RKO (cell line): ENCODE measurements at regions not wholly inside any gene's neighbourhood (a gene's known extent, or its start where the extent isn't known, plus 50 kb on each side); places are given as distances from the start of the nearest gene placed in this dataset.
"Not testable (repeated sequence)": the region's sequence is repeated elsewhere in the genome, so short reads cannot be mapped to it uniquely, and the experiment has no call there.

Experiments used
- DNase-seq: peaks from one replicate; pipeline ENCODE4 v3.0.0-alpha.2; 2016; ENCODE audit warnings: low spot score

DNA sequence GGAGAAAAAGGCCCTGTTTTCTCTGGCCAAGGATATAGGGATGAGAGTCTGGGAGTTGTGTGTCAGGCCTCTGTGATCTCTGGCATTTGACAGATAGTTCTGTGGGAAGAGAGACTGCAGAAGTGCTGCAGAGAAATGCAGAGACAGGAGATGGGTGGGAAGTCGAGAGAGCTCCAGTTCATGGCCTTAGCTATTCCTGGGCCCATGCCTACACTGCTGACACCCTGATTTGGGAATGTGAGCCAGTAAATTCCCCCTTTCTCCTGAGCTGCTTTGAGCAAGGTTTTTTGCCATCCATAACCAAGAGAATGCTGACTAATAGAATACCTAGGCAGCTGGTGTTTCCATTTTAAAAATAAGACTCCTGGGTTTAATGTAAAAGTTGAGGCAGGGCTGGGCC, 59.3 kb downstream of the EBLN2 start:
- DNase-seq, result no peak

DNA sequence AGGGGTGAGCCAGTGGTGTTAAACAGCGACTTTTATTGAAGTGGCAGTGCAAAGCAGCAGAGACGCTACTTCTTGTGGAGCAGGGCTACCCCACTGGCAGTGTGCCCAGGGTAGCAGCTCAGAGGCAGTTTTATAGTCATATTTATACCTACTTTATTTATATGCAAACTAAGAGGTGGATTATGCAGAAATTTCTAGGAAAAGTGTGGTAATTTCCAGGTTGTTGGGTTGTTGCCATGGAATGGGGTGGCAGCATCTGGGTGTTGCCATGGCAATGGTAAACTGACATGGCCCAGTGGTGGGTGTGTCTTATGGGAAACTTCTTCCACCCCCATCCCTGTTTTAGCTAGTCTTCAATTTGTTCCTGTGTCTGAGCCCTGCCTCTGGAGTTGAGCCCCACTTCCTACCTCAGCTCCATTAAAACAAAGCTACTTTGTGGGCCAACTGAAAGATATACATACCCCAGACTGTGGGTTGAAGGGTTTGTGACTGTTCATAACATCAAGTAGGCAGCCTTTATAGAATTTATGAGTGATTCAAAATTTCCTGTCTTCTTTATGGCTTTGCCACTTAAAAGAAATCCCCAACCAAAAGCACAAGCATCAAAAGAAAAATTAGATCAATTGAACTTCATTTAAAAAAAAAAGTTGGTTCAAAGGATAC, 60.3 kb downstream of the EBLN2 start:
- DNase-seq, result no peak

DNA sequence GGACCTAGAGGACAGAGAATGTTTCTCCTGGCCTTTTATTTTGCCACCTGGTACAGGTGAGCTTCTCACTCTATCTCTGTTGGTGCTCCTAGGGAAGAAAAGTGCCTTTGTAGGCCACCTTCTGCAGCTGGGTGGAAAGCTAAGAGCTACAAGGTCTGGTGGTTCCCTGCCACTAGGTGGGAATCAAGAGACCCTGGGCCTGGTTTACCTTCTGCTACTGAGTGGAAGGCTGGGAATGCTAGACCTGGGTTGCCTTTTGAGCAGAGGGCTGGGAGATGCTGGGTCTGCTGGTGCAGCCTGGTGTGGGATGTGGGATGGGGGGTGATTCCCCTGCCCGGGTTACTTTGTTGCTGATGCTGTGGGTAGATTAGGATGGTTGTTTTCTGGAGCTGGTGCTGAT, 72.6 kb downstream of the EBLN2 start:
- DNase-seq, result no peak

DNA sequence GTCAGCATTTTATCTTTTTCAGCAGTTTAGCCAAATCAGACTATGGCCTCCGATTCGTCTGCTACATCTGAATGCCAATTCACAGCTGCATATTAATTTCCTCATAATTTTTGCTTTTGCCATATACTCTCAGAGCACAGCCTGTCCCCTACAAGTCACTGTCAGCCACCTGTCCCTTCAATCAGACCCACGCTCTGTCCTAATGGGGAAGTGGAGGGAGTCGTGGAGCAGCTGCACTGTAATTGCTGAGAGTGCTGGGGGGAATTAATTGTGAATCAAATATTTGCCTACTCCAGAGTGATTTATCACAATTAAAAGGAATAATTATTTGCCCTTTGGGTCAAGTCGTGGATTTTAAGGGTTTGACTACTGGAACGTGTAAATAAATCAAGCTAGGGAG, 75.5 kb downstream of the EBLN2 start:
- DNase-seq, result no peak

DNA sequence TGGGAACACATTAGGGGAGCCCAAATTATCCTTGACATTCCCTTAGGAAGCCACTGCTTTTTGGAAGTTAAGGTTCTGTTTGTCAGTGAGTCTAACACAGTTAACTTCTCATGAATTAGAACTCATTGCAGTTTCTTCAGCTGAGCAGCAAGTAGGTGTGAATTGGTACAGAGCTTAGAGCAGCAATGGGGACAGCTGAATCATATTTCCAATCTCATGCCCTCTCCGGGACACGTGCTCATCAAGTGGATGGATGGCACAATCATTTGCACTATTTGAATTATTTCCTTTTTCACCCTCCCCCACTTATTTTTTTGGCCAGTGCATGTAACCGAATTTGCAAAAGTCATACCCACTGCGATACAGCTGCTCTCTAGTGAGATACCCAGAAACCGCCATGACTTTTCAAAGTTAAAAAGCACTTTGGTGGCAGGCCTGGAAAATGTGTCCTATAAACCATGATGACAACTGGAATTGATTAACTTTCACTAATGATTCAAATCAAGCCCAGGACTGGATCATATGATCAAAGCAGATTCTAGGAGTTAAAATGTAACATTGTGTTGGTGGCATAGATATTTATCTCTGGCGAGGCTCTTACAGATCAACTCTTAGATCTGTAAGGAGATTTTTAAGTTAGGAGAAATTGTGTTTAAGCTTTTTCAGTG, 76.4 kb downstream of the EBLN2 start:
- no peak for DNase-seq

DNA sequence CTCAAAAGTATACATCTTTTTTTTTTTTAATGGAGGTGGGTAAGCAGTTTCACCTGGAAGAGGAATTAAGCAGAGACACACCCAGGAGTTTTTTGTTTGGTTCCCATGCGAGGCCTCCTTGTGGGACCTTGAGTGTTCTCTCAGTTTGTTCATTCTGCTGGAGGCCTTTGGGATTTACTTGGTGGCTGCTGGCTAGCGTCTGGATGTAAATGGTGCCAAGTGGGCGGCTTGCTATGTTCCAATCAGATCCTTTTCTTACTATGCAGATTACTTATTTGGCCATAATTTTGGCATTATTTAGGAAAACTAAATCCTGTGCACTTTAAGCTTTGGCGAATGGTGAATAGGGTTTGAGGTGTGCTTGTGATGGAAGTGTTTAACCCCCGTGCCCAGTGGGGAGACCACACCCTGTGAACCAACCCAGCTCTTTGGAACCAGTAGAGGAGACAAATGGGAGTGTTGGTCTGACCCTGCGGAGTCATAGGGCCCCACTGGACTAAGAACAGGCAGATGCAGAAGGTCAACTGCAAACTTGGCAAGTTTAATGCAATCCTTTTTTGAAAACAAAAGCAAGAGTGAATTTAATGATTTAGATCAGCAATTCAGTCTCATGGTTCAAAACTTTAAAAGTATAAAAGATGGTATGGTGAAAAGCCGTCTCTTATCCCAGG, 79.4 kb downstream of the EBLN2 start:
- no peak for DNase-seq

DNA sequence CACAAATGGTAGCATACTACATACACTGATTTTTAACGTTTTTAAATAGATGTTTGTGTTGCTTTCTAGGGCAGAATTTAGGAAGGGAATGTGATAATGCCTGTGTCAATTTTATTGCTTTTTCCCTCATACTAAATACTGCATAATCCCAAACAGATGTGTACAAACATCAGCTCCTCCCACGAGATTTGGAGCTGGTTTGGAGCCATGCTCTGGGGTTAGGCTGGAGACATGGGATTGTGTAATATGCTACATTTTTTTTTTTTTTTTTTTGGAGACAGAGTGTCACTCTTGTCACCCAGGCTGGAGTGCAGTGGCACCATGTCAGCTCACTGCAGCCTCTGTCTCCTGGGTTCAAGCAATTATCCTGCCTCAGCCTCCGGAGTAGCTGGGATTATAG, 80.1 kb downstream of the EBLN2 start:
- DNase-seq, result no peak

DNA sequence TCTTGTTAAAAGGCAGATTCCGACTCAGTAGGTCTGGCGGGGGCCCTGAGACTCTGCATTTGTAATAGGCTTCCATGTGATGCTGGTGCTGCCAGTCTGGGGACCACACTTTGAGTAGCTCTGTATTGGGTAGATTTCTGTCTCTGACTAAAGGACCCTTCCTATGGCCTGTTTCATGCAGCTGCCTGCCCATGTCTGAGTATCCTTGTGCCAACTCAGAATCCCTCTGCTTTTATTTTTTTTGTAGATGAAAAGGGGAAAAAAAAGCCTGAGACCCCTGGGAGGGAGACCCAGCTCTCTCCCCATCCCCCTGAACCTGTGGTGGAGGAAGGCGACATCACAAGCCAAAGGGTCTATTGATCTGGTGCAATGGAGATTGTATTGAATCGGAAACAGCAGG, 81.9 kb downstream of the EBLN2 start:
- no peak for DNase-seq

DNA sequence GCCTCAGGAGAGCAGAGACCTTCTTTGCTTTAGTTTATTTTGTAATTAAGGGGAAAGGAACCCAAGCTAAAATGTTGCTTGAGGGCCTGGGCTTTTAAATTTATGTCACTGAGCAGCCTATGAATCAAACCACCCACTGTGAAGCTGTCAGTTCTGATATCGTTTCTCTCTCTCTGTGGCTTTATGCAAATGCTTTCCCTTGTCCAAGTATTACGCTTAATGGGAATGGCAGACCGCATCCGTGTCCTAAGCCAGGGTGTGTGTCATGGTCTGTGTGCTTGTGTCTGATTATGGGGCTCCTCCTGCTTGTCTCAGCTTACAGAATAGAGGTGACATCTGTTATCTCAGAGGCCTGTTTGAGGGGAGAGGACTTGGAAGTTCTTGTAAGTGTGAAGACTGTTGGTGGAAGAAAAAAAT, 82.4 kb downstream of the EBLN2 start:
- no peak for DNase-seq

DNA sequence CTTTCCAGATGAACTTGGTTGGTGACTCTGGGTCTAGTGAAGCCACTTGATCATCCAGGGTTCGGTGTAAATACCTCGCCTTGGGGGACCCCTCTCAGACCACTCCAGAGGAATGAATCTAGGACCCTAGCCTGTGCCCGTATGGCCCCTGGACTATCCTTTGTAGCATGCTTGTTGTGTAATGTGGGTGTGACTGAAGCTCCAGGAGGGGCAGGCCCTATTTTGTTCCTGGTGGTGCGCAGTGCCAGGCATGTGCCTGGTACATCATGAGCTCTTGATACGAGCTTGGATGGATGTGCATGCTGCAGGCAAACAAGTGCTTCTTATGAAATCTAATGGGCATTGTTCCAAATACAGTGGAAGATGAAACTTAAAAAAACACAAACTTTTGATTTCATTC, 82.8 kb downstream of the EBLN2 start:
- DNase-seq, result no peak

DNA sequence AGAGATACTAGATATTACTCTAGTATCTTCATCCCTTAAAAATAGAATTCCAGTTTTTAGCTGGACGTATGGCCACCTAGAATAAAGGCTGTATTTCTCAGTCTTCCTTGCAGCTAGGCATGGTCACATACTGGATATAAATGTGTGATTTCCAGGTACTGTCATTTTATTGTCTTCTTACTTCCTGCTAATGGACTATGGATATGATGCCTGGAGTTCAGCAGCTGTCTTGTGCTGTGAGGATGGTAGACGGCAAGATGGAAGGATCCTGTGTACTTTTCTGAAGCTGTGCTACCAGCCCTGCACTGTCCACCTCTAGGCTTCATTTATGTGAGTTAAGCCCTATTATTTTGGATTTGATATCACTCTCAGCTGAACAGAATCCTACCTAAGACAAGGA, 83.4 kb downstream of the EBLN2 start:
- DNase-seq, result no peak

DNA sequence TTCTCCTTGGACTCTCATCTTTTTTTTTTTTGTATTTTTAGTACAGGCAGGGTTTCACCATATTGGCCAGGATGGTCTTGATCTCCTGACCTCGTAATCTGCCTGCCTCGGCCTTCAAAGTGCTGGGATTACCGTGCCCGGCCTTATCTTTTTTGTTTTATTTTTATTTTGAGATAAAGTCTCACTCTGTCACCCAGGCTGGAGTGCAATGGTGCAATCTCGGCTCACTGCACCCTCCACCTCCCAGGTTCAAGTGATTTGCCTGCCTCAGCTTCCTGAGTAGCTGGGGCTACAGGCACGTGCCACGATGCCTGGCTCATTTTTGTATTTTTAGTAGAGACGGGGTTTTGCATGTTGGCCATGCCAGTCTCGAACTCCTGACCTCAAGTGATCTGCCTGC, 86.0 kb downstream of the EBLN2 start:
- DNase-seq, result not testable (repeated sequence)

DNA sequence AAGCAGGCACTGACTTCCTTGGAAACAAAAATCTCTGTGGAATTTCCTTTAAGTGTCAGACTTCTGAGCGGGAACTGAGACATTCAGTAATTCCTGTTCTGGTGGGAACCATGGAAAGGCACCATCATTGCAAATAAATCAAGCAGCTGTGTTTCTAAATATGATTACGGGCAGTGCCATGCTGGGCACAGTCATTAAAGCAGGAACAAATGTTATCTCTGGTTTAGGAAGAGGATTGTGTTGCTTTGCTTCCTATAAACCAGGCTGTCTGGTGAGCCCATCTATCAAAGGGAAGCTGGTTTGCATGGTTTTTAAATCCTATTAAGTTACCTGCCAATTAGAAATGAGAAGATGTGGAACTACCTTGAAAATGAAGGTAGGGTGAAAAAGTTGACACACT, 86.7 kb downstream of the EBLN2 start:
- DNase-seq, result no peak

DNA sequence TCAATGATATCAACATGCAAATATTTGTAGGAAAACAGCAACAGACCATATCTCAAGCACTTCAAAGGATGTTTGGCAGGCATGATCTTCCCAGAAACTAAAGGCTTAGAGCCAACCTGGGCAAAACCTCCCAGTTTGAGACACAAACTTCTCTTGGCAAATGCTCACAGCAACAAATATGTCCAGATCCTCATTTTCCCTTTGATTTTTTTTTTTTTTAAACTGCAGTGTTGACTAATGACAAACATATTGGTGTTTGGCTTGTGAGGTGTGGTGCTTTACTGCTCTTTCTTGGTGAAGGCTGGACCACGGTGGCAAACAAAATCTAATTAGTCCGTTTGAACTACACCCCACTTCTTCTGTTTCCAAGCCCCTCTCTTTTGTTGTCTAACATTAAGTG, 87.2 kb downstream of the EBLN2 start:
- DNase-seq, result no peak

DNA sequence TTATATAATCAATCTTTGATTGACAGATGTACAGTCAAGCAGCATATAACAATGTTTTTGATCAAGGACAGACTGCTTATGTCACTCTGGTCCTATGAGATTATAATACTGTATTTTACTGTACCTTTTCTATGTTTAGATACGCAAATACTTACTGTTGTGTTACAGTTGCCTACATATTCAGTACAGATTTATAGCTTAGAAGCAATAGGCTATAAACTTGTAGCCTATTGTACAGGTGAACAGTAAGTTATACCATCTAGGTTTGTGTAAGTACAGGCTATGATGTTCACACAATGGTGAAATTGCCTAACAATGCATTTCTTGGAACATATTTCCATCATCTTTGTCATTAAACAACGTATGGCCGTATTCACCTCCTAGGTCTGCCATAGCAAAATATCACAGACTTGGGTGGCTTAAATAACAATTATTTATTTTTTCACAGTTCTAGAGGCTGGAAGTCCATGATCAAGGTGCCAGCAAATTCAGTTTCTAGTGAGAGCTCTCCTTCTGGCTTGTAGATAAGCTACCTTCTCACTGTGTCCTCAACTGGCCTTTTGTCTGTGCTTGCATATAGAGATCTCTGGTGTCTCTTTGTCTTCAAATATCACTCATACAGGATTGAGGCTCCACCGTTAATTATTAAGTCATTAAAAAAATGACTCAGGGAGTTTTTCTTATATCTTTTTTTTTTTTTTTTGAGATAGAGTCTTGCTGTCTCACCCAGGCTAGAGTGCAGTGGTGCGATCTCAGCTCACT, 89.1 kb downstream of the EBLN2 start:
- no peak for DNase-seq

DNA sequence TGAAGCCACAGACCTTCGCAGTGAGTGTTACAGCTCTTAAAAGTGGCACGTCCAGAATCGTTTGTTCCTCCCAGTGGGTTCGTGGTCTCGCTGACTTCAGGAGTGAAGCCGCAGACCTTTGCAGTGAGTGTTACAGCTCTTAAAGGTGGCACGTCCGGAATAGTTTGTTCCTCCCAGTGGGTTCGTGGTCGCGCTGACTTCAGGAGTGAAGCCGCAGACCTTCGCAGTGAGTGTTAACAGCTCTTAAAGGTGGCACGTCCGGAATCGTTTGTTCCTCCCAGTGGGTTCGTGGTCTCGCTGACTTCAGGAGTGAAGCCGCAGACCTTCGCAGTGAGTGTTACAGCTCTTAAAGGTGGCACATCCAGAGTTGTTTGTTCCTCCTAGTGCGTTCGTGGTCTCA, 91.1 kb downstream of the EBLN2 start:
- DNase-seq, result not testable (repeated sequence)

DNA sequence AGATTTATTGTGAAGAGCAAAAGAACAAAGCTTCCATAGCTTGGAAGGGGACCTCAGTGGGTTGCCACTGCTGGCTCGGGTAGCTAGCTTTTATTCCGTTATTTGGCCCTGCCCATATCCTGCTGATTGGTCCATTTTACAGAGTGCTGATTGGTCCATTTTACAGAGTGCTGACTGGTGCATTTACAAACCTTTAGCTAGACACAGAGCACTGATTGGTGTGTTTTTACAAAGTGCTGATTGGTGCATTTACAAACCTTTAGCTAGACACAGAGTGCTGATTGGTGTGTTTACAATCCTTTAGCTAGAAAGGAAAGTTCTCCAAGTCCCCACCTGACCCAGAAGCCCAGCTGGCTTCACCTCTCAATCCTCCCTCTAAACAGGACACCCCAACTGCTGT, 91.6 kb downstream of the EBLN2 start:
- not testable (repeated sequence) for DNase-seq

DNA sequence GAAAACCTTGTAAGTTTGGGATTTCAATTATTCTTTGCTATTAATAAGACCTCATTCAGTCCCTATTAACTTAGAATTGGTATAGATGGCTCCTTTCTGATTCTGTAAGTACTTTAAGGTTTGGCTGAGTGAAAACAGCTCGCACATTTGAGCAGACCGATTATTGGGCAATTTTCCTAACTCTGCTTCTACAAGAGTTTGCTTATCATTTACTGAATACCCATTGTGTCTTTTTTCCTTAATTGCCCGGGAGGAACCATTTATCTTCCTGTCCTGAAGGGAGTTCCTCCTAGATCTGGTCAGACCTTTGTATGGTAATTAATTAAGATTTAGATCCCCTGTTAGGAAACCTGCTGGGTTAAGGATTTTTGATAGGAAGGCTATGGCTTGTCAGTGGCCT, 92.8 kb downstream of the EBLN2 start:
- DNase-seq, result not testable (repeated sequence)

DNA sequence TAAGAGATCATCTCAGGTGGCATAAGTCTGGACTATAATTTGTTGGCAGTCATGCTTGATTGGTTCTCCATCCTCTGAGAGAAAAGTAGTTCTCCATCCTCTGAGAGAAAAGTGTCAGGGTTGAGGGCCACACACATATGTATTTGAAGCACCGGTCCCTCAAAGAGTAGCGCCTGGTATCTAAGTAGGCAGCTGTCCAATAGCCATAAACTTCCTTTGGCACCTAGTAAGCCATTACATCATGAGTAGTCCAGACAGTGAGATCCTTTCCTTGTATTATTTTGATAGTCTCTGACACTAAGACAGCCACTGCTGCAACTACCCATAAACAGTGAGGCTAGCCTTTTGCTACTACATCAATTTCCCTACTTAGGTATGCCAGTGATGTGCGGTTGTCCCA, 94.0 kb downstream of the EBLN2 start:
- DNase-seq, result not testable (repeated sequence)

DNA sequence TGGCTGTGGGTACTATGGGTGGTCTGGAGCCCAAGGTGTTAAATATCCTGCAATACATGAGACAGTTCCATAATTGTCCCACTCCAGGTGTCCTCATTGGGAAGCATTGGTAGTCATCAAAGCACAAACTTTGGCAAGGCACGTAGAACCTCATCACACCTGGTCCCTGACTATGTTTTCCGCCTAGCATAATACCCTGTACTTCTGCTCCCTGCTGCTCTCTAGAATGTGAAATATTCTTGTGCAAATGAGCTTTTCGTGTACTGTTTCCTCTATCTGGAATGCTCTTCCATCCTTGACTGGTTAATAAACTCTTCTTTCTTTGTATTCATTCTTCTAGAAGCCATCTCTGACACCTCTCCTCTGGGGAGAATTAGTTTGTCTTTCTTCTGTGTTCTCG, 103.2 kb downstream of the EBLN2 start:
- DNase-seq, result no peak

DNA sequence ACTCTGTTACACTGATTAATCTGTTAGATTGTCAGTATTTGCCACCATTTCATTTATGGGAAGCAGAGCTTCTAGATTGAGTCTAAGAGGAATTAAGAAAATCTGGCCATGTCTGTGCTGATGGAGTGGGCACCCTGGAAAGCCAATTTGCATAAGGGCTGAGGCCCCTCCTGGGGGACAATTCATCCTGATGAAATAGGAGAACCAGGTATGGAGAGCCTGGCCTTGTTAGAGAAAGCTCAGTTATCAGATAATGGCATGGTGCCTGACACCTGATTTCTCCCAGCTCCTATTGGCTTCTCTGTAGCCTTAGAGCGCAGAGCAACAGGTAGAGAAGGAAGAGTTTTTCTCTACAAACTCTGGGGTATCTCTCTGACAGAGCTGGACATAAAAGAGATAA, 114.2 kb downstream of the EBLN2 start:
- no peak for DNase-seq

DNA sequence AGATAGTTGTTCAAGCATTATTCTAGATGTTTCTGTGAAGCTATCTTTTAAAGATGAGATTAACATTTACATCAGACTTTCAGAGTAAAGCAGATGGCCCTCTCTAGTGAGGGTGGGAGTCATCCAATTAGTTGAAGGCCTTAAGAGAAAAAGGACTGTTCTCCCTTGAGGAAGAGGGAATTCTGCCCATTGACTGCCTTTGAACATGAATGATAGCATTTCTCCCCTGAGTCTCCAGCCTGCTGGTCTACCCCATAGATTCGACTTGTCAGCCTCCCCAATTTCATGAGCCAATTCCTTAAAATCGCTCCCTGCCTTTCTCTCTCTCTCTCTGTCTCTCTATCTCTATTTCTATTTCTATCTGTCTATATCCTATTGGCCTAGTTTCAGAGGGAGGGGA, 115.5 kb downstream of the EBLN2 start:
- no peak for DNase-seq

DNA sequence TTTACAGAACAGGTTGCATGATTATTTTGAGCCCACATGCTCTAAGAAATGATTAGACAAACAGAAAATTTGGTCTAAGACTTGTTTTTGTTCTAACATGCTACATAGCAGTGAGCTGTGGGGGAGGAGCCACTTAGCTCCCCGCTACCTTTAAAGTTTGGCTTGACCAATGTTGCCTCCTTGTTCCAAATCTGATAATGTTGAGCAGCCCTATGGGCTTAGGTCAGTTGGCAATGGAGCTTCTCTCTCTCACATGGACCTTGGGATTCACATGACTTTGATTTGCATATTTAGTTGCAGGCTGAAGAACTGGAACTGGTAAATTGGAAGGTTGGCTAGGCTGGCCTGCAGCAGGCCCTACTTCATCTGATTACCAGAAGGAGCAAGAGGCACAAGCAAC, 116.4 kb downstream of the EBLN2 start:
- no peak for DNase-seq
